Esophagus muscularis mucosa (tissue), 4 donors: ENCODE measurements at regions not wholly inside any gene's neighbourhood (a gene's known extent, or its start where the extent isn't known, plus 50 kb on each side); places are given as distances from the start of the nearest gene placed in this dataset.

Experiments
- DNase-seq: peaks from one replicate; pipeline ENCODE4 v3.0.0-alpha.2; 2017; ENCODE audit errors: extremely low spot score
- H3K27ac ChIP-seq, 4 donors: fragments of 200-600 bp; sonication (generic); replicated peaks in 1 of 4; 1 replicate in 3 of 4; 2 replicates in 1 of 4; pipeline ENCODE4 v1.5.1; 2016 to 2019; ENCODE audit warnings: mild to moderate bottlenecking in 1 of 4
- H3K27me3 ChIP-seq, 4 donors: fragments of 200-600 bp; sonication (generic); one replicate each; pipeline versions ENCODE4 v1.5.1 to v1.6.0; 2016 to 2019
- H3K36me3 ChIP-seq, 4 donors: fragments of 200-600 bp; sonication (generic); one replicate each; pipeline ENCODE4 v1.5.1; 2016 to 2019
- H3K4me1 ChIP-seq, 4 donors: fragments of 200-600 bp; sonication (generic); one replicate each; pipeline ENCODE4 v1.5.1; 2016 to 2019
- H3K4me3 ChIP-seq, 4 donors: fragments of 200-600 bp; sonication (generic); 1 replicate in 2 of 4; 2 replicates in 2 of 4; pipeline ENCODE4 v1.5.1; 2016 to 2019; ENCODE audit warnings: mild to moderate bottlenecking in 4 of 4, moderate library complexity in 1 of 4
- H3K9me3 ChIP-seq, 4 donors: fragments of 200-600 bp; sonication (generic); 1 replicate in 3 of 4; 2 replicates in 1 of 4; pipeline ENCODE4 v1.5.1; 2016 to 2019
- CTCF ChIP-seq, 3 experiments: fragments of 200-600 bp in 2 of 3; fragments of 450-650 bp in 1 of 3; sonication (generic) in 2 of 3; IDR thresholded peaks; one replicate each; pipeline ENCODE4 v1.5.1; 2017 to 2019; ENCODE audit warnings: antibody characterized with exemption in 3 of 3, mild to moderate bottlenecking in 2 of 3, moderate library complexity in 1 of 3
- EP300 ChIP-seq: sonication (generic); formaldehyde crosslinking; IDR thresholded peaks from one replicate; pipeline ENCODE4 v1.6.1; 2017; ENCODE audit warnings: antibody characterized with exemption
- POLR2A ChIP-seq: fragments of 450-650 bp; IDR thresholded peaks from one replicate; pipeline ENCODE4 v1.6.1; 2017; ENCODE audit warnings: antibody characterized with exemption, moderate library complexity, mild to moderate bottlenecking, low read depth
- POLR2AphosphoS5 ChIP-seq, 2 donors: sonication (generic); formaldehyde crosslinking; IDR thresholded peaks; one replicate each; pipeline ENCODE4 v1.6.1; 2017; ENCODE audit warnings: antibody characterized with exemption in 2 of 2
- whole genome bisulfite sequencing: methylation state at CpG from one replicate; pipeline ENCODE4 v1.1.5; 2018; 5-methylcytosine and 5-hydroxymethylcytosine counted together
- intact Hi-C: fragments of 100-400 bp; cut with DNase I; formaldehyde crosslinking; loops from one replicate; pipeline ENCODE4 v1.15.1; 2023

GRCh38 chr3:165283328-165283727, 87.1 kb upstream of the SLITRK3 start:
- Histone ChIP-seq H3K4me1 (peaks cover 0 to 6% (median 3%) of the 10 kb centered on the region in 4 donors), H3K27me3 (no peaks in the 10 kb centered on the region), H3K4me3 (no peak overlapping the region), H3K9me3 (no peaks in the 10 kb centered on the region), H3K27ac (no peak overlapping the region), H3K36me3 (no peaks in the 10 kb centered on the region)
- WGBS, result 86% methylated on average over 5 of the region's 5 CpGs
- no peak for DNase-seq
- TF ChIP-seq POLR2A (no peak), EP300 (no peak), POLR2AphosphoS5 (IDR thresholded peaks at IDR 0.05) (no peak), CTCF (IDR thresholded peaks at IDR 0.05) (no peak)
- intact Hi-C loops, result no loop called here

GRCh38 chr3:165279471-165279870, 83.3 kb upstream of the SLITRK3 start:
- no peak for DNase-seq
- H3K4me1 ChIP-seq, result peaks cover 0 to 6% (median 3%) of the 10 kb centered on the region in 4 donors
- H3K36me3 ChIP-seq, result no peaks in the 10 kb centered on the region
- H3K9me3 ChIP-seq, result no peaks in the 10 kb centered on the region
- no peak for TF ChIP-seq CTCF (IDR thresholded peaks at IDR 0.05)
- TF ChIP-seq POLR2A, result no peak
- no peak for TF ChIP-seq POLR2AphosphoS5 (IDR thresholded peaks at IDR 0.05)
- no peak for TF ChIP-seq EP300
- H3K27ac ChIP-seq, result no peak overlapping the region
- no peaks in the 10 kb centered on the region for H3K27me3 ChIP-seq
- intact Hi-C loops, result no loop called here
- WGBS, result 63% methylated on average over 1 of the region's 1 CpG
- no peak overlapping the region for H3K4me3 ChIP-seq

GRCh38 chr3:165273411-165273810, 77.2 kb upstream of the SLITRK3 start:
- no peak overlapping the region for H3K4me3 ChIP-seq
- no peaks in the 10 kb centered on the region for H3K36me3 ChIP-seq
- no peaks in the 10 kb centered on the region for H3K27me3 ChIP-seq
- no peaks in the 10 kb centered on the region for H3K9me3 ChIP-seq
- H3K27ac ChIP-seq, result no peak overlapping the region
- no peak for DNase-seq
- intact Hi-C loops, result no loop called here
- TF ChIP-seq POLR2AphosphoS5 (IDR thresholded peaks at IDR 0.05) (no peak), POLR2A (no peak), EP300 (no peak), CTCF (IDR thresholded peaks at IDR 0.05) (no peak)
- peaks cover 0 to 23% (median 19%) of the 10 kb centered on the region in 4 donors for H3K4me1 ChIP-seq

- no peak overlapping the region for H3K4me3 ChIP-seq
- H3K36me3 ChIP-seq, result no peaks in the 10 kb centered on the region
- peak overlapping the region in 3 of 4 donors; percentile 22 to 40 (median 24) for H3K27ac ChIP-seq
- H3K4me1 ChIP-seq, result peaks cover 0 to 15% (median 12%) of the 10 kb centered on the region in 4 donors
- H3K27me3 ChIP-seq, result no peaks in the 10 kb centered on the region
- TF ChIP-seq EP300 (no peak), POLR2AphosphoS5 (IDR thresholded peaks at IDR 0.05) (no peak), CTCF (IDR thresholded peaks at IDR 0.05) (no peak), POLR2A (no peak)
- 43% methylated on average over 4 of the region's 4 CpGs for WGBS
- no peaks in the 10 kb centered on the region for H3K9me3 ChIP-seq
- intact Hi-C loops, result no loop called here
- DNase-seq, result no peak
Measured at GRCh38 chr3:165259541-165260193, 63.5 kb upstream of the SLITRK3 start.

GRCh38 chr3:165256554-165257065, 60.4 kb upstream of the SLITRK3 start:
- Histone ChIP-seq H3K4me1 (peaks cover 0 to 15% (median 12%) of the 10 kb centered on the region in 4 donors), H3K9me3 (no peaks in the 10 kb centered on the region), H3K27ac (no peak overlapping the region), H3K27me3 (no peaks in the 10 kb centered on the region), H3K4me3 (no peak overlapping the region), H3K36me3 (no peaks in the 10 kb centered on the region)
- TF ChIP-seq POLR2A (no peak), CTCF (IDR thresholded peaks at IDR 0.05) (peak; percentile 13 to 24 (median 22)), EP300 (no peak), POLR2AphosphoS5 (IDR thresholded peaks at IDR 0.05) (no peak)
- intact Hi-C loops, result no loop called here
- no peak for DNase-seq
- WGBS, result 36% methylated on average over 2 of the region's 2 CpGs
